ENCODE measurements at regions not wholly inside any gene's neighbourhood (a gene's known extent, or its start where the extent isn't known, plus 50 kb on each side); places are given as distances from the start of the nearest gene placed in this dataset.

GRCh38 chr3:31161889-31162288, 267.4 kb upstream of the GADL1 start:
- Histone ChIP-seq H4K20me1 (replicated peaks; ENCODE audit: control insufficient read depth, extremely low read depth, insufficient read depth, low read length) (no peaks in the 10 kb centered on the region), H3K4me2 (ENCODE audit: insufficient read depth, low read length) (no peak overlapping the region), H3K27ac (ENCODE audit: insufficient read depth, low read depth, low read length) (no peak overlapping the region), H3K79me2 (ENCODE audit: control insufficient read depth, insufficient read depth, low read length) (no peaks in the 10 kb centered on the region), H3K9me3 (replicated peaks; ENCODE audit: control insufficient read depth, insufficient read depth, low read length) (no peaks in the 10 kb centered on the region), H3K9me1 (replicated peaks; ENCODE audit: control insufficient read depth, extremely low read depth, insufficient read depth, low read length) (no peaks in the 10 kb centered on the region), H3K4me1 (ENCODE audit: control insufficient read depth, extremely low read depth, insufficient read depth, low read length) (peaks cover 27% of the 10 kb centered on the region), H3K36me3 (ENCODE audit: control insufficient read depth in 2 of 2, extremely low read depth in 1 of 2, insufficient read depth in 2 of 2, low read length in 2 of 2) (no peaks in the 10 kb centered on the region), H3K4me3 (replicated peaks in 1 of 3; ENCODE audit: insufficient read depth in 1 of 3, low read depth in 1 of 3, low read length in 3 of 3) (no peak overlapping the region), H3K9ac (replicated peaks; ENCODE audit: extremely low read depth, insufficient read depth, low read length) (no peak overlapping the region), H2AFZ (ENCODE audit: low read depth, low read length) (no peak overlapping the region), H3K27me3 (ENCODE audit: control insufficient read depth in 2 of 2, insufficient read depth in 2 of 2, low read length in 2 of 2) (no peaks in the 10 kb centered on the region)
- TF ChIP-seq POLR2A (IDR thresholded peaks at IDR 0.05; ENCODE audit: low read depth, low read length), result no peak
- no peak for TF ChIP-seq MYC (IDR thresholded peaks at IDR 0.05; ENCODE audit: low read depth, low read length)
- TF ChIP-seq FOS (IDR thresholded peaks at IDR 0.05; ENCODE audit: borderline replicate concordance, insufficient read depth, low read length), result no peak
- TF ChIP-seq JUN (IDR thresholded peaks at IDR 0.05; ENCODE audit: borderline replicate concordance, insufficient read depth, insufficient read length, low read depth), result no peak
- TF ChIP-seq MAX (IDR thresholded peaks at IDR 0.05; ENCODE audit: insufficient read depth, insufficient read length), result no peak
- no peak for TF ChIP-seq EZH2 (IDR thresholded peaks at IDR 0.05; ENCODE audit: borderline replicate concordance, low read depth, low read length, severe bottlenecking)
- no peak for TF ChIP-seq CTCF (IDR thresholded peaks at IDR 0.05; ENCODE audit: extremely low read depth in 1 of 2, insufficient read depth in 1 of 2, low read depth in 1 of 2, low read length in 2 of 2)
- DNase-seq (ENCODE audit: low read depth, low spot score), result no peak
- ChIA-PET CTCF (no interaction called here), POLR2A (no interaction called here)
- BruUV-seq (replicated peaks), result no TSS peak
- no peak for FAIRE-seq
- intact Hi-C loops (cut with micrococcal nuclease) (no loop called here), dilution Hi-C loops (cut with MboI; ENCODE audit: extremely low pct_ligation_motif_present, low sequenced_read_pairs) (no loop called here)

GRCh38 chr3:31164381-31164780, 269.9 kb upstream of the GADL1 start:
- no peak for DNase-seq (ENCODE audit: low read depth, low spot score)
- Histone ChIP-seq H3K9me1 (replicated peaks; ENCODE audit: control insufficient read depth, extremely low read depth, insufficient read depth, low read length) (no peaks in the 10 kb centered on the region), H3K4me3 (replicated peaks in 1 of 3; ENCODE audit: insufficient read depth in 1 of 3, low read depth in 1 of 3, low read length in 3 of 3) (no peak overlapping the region), H3K9me3 (replicated peaks; ENCODE audit: control insufficient read depth, insufficient read depth, low read length) (no peaks in the 10 kb centered on the region), H3K36me3 (ENCODE audit: control insufficient read depth in 2 of 2, extremely low read depth in 1 of 2, insufficient read depth in 2 of 2, low read length in 2 of 2) (no peaks in the 10 kb centered on the region), H4K20me1 (replicated peaks; ENCODE audit: control insufficient read depth, extremely low read depth, insufficient read depth, low read length) (no peaks in the 10 kb centered on the region), H3K27ac (ENCODE audit: insufficient read depth, low read depth, low read length) (no peak overlapping the region), H3K4me1 (ENCODE audit: control insufficient read depth, extremely low read depth, insufficient read depth, low read length) (peaks cover 32% of the 10 kb centered on the region), H3K79me2 (ENCODE audit: control insufficient read depth, insufficient read depth, low read length) (no peaks in the 10 kb centered on the region), H3K4me2 (ENCODE audit: insufficient read depth, low read length) (no peak overlapping the region), H2AFZ (ENCODE audit: low read depth, low read length) (no peak overlapping the region), H3K9ac (replicated peaks; ENCODE audit: extremely low read depth, insufficient read depth, low read length) (no peak overlapping the region), H3K27me3 (ENCODE audit: control insufficient read depth in 2 of 2, insufficient read depth in 2 of 2, low read length in 2 of 2) (no peaks in the 10 kb centered on the region)
- BruUV-seq (replicated peaks), result no TSS peak
- dilution Hi-C loops (cut with MboI; ENCODE audit: extremely low pct_ligation_motif_present, low sequenced_read_pairs), result no loop called here
- intact Hi-C loops (cut with micrococcal nuclease), result no loop called here
- CTCF ChIA-PET, result no interaction called here
- POLR2A ChIA-PET, result no interaction called here
- FAIRE-seq, result no peak
- no peak for TF ChIP-seq CTCF (IDR thresholded peaks at IDR 0.05; ENCODE audit: extremely low read depth in 1 of 2, insufficient read depth in 1 of 2, low read depth in 1 of 2, low read length in 2 of 2)
- TF ChIP-seq FOS (IDR thresholded peaks at IDR 0.05; ENCODE audit: borderline replicate concordance, insufficient read depth, low read length), result no peak
- no peak for TF ChIP-seq GATA2 (IDR thresholded peaks at IDR 0.05; ENCODE audit: insufficient read depth, insufficient read length, low read depth, low read length)
- TF ChIP-seq MAX (IDR thresholded peaks at IDR 0.05; ENCODE audit: insufficient read depth, insufficient read length), result no peak

Measured in endothelial cell of umbilical vein (primary cell).